NCI-H1694 treated with DMSO at 0.1 percent for 48 hours (cell line): ENCODE measurements at regions not wholly inside any gene's neighbourhood (a gene's known extent, or its start where the extent isn't known, plus 50 kb on each side); places are given as distances from the start of the nearest gene placed in this dataset.

Experiments used
- DNase-seq: peaks from one replicate; lab custom pipeline; 2025; lab: John Stamatoyannopoulos, UW

DNA sequence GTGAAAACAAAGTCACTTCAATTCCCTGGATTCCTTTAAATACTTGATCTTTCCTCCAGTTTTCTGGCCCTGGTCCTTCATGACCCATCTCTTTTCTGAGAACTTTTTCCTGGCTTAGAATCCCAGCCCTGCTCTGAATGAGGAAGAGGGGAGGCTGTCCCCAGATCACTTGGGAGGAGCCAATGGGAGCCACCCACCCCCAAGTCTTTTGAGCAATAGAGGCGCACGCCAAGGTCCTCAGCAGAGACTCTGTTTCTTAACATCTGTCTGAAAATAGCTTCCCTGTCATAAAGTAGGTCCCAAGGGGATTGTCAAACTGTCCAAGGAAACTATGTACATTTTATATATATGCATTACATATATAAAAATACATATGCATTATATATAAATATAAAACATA, 126.8 kb downstream of the ADRA2A start:
- DNase-seq: no peak

DNA sequence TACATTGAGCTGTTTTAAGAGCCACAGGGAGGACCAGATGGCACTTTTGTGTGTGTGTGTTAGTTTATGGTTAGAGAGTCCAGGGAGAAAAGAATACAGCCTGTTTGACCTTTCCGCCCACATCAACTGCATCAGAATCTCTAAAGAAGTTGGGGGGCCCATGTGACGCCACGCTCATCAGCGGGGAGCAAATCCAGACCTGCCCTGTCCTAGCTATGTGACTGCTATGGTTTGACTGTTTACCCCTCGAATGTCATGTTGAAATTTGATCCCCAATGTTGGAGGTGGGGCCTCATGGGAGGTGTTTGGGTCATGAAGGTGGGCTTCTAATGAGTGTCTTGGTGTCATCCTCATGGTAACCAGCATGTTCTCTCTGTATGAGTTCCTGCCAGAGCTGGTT, 128.0 kb downstream of the ADRA2A start:
- no peak for DNase-seq

DNA sequence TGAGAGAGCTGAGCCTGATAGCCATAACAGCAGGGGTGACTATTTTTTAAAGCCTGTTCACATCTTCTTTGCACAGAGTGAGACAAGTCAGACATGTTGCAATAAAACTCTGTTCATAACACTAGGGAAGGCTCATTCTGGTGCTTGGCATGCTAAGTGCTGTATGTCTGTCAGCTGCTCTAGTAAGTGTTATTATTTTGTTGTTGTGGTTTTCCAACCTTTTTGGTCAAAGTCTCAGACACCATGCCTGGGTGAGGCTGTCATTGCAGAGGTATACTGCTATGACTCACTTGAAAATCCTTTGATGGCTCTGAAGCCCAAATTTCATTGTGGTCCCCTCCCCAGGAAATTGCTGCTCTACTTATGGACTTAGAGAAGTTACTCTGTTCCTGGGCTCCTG, 129.7 kb downstream of the ADRA2A start:
- DNase-seq: no peak

DNA sequence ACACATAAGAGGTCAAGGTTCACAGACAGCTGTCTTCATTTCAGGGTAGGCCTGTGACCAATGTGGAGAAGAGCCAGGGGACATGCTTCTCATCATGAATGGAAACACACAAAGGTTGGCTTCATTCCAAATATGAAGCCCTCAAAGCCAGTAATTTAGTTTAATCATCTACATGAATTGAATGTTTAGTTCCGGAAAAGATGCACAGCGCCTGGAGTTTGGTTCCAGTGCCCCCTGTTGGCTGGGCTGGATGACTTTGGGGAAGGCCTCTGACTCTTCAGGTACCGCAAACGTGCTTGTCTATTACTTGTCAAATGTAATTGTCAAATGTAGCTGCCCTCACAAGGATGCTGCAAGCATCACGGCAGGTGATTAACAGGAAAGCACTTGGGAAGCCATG, 130.7 kb downstream of the ADRA2A start:
- DNase-seq: no peak

DNA sequence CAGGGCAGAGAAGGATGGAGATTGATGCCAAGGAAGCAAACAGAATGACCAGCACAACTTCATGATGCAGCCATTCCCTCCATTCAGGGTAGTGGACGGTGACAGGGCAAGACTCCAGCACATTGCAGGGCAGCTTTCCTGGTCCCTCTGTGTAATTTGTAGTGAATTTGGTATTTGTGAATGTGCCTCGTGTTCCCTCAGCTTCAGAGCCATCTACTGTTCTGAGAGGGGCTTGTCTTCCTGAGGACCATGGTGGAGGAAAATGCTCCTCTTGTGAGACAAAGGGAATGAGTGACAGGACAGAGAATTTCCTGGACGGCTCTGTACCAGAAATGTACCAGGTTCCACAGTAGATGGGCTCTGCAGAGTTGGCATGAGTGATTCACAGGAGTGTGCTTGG, 132.1 kb downstream of the ADRA2A start:
- no peak for DNase-seq

DNA sequence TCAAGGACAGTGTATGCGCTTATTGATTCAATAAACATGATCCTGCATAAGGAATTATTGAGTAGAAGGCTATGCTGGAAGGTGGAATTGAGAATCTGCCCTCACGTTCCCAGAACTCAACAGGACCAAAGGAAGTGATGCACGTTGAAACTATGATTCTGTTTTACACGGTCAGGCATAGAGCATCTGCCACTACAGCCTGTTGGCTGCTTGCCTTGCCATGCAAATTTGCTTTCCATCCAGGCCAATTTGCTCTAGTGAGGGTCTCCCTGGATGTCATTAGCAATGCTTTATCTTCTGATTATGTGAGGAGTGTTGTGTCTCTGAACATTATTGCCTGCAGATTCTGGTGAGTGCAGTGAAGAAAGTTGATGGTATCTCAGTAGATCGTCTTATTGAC, 132.9 kb downstream of the ADRA2A start:
- peak; percentile 7 for DNase-seq

DNA sequence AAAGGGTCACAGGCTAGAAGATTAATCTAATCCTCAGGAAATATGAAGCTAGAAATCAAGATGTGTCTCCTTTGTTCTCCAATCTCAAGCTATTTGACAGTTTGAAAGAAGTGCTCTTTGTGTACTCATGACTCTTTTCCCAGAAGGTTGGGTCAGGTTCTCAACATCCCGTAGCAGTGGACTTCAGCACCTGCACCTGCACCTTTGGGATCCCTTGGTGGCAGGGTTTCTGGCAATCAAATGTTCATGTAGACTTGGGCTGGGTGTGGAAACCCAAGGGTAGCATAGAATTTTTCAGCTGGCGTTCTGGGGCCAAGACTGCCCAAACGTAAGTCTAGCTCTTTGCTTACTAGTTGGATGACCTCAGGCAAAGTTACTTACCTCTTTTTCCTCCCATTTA, 134.4 kb downstream of the ADRA2A start:
- DNase-seq: no peak

DNA sequence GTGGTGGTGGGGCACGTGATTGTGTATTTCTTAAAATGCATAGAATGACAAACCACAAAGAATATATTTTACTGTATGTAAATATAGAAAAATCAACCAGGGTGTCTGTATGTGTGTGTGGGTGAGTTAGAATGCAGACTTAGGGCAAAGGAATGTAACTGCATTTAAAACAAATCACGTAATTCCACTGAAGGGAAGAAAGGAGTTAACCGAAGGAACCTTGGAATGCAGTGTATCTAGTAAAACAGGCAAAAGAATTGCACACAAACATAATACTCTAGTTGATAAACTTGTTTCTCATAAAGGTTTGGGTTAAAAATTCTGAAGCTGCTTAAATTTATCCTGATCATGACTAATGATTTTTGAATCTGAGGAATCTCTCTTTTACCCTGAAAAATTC, 134.9 kb downstream of the ADRA2A start:
- DNase-seq: no peak

DNA sequence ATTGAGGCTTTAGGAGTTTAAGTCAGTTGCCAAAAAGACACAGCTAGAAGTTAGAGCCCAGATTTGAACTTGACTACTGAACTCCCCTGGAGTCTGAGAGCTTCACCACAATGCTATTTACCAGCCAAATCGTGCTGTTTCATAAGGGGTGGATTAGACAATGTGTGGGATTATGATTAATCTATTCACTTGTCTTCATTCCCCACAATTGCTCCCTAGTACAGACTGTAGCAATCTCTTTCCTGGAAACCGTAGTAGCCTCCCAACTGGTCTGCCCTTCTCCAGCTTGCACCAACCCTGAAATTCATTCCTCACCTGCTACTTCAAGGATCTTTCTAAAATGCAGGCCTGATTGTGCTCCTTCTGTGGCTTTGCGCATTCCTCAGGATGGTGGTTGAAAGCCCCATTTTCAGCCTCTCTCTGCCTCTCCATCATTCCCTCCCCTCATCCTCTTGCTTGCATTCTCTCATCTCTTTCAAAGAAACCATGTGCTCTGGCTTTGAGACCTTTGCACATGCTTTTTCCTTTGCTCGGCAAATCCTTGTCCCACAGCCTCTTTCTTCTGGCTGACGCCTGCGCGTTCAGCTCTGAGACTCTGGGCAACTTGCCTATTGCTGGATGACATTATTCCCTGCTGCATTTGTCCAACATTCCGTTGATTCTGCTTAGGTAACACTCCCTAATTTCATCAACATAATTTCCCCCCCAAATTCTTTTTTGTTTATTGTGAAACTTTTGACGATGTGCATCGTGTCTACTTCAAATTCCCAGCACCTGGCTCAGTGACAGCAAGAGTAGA, 145.1 kb downstream of the ADRA2A start:
- no peak for DNase-seq

DNA sequence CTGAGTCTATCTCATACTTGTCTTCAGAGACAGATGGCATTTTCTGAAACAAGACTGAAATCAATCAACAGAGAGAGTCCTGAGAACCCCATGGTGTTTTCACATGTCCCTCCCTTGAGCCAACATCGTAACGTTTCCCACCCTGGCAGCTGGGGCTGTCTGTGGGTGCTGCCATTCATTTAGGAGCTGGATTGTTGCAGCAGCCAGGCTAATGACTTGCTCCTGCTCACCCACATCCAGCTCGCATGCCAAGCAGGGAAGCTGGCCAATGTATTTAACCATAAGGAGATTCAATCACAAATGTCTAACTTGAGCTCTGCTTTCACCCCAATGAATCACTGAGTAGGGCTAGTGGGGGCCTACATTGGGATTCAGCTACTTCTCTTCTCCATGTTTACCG, 146.1 kb downstream of the ADRA2A start:
- no peak for DNase-seq

DNA sequence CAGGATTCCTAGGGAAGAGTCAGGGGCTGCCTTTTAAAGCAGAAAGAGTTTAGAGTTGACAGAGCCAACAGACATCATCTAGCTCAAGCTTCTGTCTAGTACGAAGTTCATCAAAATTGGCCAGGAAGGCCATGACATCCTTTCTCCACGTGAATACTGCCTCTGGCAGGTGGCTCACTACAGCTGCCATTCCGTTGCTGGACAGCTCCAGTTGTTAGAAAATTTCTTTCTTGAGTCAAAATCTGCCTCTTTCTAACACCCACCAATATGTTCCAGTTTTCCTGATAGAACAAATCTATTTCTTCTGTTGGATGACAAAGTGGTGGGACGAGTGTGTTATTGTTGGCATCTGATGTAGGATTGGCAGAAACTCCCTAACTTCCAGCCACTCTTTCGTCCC, 154.9 kb downstream of the ADRA2A start:
- no peak for DNase-seq

DNA sequence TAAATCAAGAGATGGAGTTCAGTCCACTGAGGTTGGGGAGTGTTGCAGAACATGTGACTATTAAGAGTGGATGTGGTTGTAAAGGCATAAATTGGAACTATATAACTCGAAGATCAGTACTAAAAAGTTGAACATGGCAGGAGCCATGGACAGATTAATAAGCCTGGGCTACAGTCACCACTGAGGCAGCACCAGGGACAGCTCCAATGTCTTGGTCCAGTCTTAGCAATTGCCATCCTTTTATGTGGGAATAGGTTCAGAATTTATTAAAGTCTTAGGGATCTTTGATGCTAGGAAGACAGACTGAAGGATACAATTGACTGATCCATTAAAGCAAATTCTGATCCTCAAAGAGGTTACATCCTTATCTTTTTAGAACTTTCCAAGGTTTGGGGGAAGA, 156.6 kb downstream of the ADRA2A start:
- no peak for DNase-seq

DNA sequence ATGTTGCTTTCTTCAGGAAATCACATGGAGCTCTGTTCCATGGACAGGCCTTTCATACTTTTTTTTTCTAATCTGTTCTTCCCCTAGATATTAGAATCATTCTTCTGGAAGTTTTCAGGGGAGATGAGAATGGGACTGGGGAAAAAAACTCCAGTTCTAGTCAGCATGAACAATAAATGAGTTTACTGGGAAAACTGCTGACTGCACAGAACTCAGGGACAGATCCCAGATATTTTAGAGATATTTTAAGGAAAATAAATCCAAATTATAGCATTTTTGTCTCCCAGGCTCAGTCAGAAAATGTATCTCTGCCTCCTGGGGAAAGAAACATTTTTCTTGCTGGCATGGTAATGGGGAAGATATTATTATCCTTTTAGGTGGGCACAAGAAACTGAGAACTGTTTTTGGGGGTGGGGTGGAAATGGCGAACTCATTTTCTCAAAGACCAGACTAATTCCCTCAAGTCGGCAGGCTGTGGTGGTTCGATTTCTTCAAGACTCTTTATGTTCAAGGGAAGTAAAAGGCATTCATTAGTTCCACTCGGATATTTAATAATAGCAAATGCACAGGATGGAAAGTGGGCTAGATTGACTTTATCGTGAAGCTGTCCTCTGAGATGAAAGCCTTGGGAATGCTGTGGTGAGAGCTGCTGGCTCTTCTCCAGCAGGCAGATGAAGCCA, 157.5 kb downstream of the ADRA2A start:
- DNase-seq: no peak

DNA sequence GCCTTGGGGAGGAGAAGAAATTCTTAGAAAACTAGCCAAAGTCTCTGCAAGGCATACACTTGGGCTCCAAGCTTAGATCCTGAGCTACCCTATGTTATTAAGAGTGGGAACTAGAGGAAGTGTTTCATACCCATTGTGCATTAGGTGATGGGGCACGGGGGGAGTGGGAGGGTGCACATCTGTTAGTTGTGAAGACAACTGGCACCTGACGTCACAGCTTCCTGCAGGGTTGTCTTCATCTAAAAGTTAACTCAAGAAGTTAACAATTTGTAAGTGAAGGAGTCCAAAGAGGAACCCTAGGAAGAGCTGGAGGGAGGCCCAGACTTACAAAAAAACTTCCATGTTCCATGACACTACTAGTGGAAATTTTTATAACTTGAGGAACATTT, 158.1 kb downstream of the ADRA2A start:
- DNase-seq: no peak

DNA sequence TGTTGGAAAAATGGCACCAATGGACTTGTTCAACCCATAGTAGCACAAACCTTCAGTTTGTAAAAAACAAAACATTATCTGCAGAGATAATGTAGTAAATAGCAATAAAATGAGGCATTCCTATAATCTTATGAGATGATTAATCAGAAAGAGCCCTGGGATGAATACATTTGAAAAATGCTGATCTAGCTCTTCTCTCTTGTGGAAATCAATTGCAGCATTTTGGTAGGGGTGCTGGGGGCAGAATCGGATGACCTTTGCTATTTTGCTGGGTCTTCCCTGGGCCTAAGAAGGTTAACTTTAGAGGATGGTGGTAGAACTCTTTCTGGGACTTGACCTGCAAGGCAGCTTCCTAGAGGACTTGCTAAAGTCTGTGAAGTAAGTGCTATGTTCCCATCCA, 163.5 kb downstream of the ADRA2A start:
- no peak for DNase-seq

DNA sequence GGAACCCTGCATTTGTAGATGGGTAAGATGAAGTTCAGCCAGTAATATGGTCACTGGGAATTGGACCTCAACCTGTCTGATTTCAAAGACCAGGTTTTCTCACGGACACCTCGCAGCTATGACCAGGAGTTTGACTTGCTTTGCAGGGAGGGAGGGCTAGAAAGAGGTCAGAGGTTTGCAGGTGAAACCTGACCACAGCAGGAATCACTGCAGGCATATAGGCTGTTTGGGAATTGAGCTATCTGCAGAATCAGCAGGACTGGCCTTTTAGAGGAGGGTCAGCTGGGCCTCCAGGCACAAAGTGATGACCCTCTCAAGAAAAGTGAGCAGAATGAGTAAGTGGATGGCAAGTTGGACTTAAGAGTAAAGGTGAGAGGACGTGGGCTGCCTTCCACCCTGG, 166.3 kb downstream of the ADRA2A start:
- no peak for DNase-seq

DNA sequence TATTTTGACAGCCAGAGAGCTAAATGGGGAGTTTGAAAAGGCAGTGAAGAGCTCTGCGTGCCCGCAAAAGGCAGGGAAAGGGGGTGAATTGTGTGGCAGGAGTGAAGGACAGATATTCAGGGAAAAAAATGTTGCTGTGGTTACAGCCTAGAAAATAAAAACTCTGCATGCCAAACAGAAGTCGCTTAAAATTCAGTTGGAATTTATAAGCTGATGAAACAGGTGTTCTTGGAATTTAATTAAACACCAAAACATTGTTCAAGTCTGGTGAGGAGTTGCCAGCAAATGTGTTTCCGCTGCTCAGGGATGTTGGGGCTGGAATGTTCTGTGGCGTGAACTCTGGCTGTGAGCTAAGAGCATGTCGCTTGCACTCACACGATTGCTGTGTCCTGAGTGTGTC, 169.3 kb downstream of the ADRA2A start:
- DNase-seq: no peak

DNA sequence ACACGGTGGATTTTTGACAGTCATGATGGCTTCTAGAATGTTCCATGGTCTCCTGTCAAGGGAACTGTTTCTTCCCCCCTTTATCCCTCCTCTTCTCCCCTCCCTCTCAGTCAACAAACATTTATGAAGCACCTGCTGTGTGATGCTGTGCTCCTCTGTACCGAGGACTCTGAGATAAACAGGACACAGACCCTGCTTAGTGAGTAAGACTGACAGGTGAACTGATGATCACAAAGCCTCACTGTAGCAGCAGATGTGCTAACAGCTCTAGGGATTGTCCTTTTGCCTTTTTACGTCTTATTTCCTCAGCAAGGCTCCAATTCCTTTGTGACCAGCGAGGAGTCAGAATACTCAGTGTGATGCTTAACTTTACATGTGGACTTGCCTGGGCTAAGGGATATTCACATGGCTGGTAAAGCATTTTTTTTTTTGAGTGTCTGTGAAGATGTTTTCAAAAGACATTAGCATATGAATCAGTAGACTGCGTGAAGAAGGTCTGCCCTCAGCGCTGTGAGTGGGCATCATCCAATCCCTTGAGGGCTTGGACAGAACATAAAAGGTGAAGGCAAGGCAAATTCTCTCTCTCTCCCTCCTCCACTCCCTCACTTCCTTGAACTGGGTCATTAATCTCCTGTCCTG, 170.1 kb downstream of the ADRA2A start:
- no peak for DNase-seq

DNA sequence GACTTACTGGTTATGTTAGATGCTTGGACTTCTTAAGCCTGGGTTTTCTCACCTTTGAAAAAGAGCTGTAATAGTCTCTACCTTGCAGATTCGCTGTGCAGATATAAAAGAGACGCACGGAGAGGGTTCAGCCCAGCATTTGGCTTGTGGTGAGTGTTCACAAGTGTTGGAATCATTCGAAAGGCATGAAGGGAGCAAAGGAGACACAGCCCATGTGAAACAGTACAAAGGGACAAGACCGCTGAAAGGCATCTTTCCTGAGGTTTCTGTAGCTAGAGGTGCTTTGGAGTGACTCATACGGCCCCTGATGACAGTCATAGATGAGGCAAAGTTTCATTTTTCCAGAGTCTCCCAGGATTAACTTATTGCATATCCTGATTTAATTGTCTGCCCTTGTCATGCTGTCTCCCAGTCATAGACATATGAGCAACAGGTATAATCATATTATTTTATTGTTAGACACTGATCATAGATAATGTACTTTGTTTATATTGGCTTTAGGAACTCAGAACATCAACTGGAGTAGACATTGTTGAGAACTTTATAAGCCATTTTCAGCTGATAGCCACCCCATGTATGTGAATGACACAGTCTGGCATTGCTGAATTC, 171.1 kb downstream of the ADRA2A start:
- no peak for DNase-seq

DNA sequence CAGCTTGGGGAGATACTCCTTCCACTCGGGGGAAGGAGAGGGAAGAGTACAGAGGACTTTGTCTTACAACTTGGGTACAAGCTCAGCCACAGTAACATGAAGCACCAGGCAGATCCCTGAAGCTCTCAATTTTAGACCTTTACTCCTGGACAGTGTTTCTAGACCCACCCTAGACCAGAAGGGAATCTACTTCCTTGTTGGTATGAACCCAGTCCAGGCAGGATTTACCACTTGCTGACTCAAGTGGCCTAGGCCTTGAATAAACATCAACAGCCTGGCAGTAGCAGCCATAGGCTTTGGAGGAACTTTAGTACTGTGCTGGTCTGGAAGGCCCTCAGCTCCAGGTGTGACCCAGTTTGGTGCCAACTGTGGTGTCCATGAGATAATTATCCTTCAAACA, 173.1 kb downstream of the ADRA2A start:
- DNase-seq: no peak

DNA sequence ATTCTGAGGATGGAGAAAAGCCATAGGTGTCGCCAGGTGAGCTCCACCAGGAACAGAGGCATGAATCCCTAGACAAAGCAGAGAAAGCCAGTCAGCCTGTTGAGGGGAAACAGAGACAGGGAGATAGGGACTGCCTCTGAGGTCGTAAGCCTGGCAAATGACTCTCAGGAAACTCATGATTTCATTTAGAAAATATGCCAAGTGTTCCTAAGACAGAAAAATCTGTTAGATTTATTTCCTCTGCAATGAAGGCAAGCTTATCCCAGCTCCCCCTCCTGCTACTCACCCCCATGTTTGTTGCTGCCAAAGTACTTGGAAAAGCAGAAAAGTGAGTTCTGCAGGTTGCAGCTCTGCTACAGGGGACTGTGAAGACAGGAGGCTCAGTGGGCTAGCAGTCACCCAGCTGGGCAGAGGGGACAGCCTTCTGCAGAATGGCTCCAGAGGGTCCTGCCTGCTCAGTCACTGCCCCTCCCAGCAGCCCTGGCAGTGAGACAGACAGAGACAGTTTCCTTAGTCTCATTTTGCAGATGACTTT, 184.3 kb downstream of the ADRA2A start:
- DNase-seq: no peak

DNA sequence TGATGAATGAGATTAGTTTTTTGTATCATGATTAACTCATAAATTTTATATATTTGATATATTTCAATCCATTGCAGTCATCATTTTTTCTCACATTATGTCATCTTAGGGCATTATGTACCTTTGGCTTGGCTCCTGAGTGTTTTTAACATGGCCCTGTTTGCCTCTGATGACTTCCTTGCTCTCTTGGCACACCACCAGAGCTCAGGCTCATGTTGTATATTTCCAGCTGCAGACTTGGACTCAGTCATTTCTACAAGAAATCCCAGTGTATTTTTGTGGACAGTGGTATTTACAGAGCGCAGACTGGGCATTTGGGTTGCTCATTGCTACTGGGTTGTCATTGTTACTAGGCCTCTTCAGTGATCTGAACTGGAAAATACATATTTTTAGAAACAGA, 188.5 kb downstream of the ADRA2A start:
- no peak for DNase-seq

DNA sequence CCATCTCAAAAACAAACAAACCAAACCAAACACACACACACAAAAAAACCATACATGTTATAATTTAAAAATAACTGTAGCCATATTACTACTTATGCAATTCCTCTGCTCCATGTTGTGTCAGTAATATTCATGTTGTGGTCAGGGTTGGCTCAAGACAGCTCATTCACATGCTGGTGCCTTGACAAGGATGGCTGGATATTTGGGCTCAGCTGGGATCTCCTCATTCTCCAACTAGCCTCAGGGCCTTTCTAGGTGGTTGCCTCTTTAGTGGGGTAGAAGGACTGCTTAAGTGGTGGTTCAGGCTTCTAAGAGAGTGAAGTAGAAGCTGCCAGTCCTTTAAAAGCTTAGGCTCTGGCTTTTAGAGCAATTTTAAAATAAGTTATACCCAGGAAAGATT, 189.3 kb downstream of the ADRA2A start:
- no peak for DNase-seq
